NCI-H1436 (cell line): ENCODE measurements at regions not wholly inside any gene's neighbourhood (a gene's known extent, or its start where the extent isn't known, plus 50 kb on each side); places are given as distances from the start of the nearest gene placed in this dataset.

ENCODE experiments used
- DNase-seq: peaks from one replicate; lab custom pipeline; 2025; lab: John Stamatoyannopoulos, UW

GRCh38 chr6:4188801-4189200, 53.4 kb upstream of the ECI2 start:
- DNase-seq = no peak

GRCh38 chr6:4187480-4187879, 52.1 kb upstream of the ECI2 start:
- no peak for DNase-seq

GRCh38 chr6:4186385-4186784, 51.0 kb upstream of the ECI2 start:
- no peak for DNase-seq

- DNase-seq = no peak
These were observed 50.5 kb upstream of the ECI2 start for GRCh38 chr6:4185846-4186245.

GRCh38 chr6:4185419-4185818, 50.0 kb upstream of the ECI2 start:
- no peak for DNase-seq
